WERI-Rb-1 (cell line): ENCODE measurements at regions not wholly inside any gene's neighbourhood (a gene's known extent, or its start where the extent isn't known, plus 50 kb on each side); places are given as distances from the start of the nearest gene placed in this dataset.
"Not testable (repeated sequence)": the region's sequence is repeated elsewhere in the genome, so short reads cannot be mapped to it uniquely, and the experiment has no call there.

Experiments
- DNase-seq: peaks from one replicate; pipeline ENCODE4 v3.0.0-alpha.2; 2020
- H3K27ac ChIP-seq: fragments of 250-450 bp; sonication (Bioruptor Pico); 2 replicates; pipeline ENCODE4 v1.5.1; 2020; ENCODE audit warnings: mild to moderate bottlenecking, moderate library complexity
- H3K27me3 ChIP-seq: fragments of 250-450 bp; sonication (Bioruptor Pico); 2 replicates; pipeline ENCODE4 v1.5.1; 2021; ENCODE audit warnings: mild to moderate bottlenecking, low read depth, moderate library complexity; ENCODE audit not compliant: insufficient read depth, severe bottlenecking
- H3K36me3 ChIP-seq: fragments of 250-450 bp; sonication (Bioruptor Pico); 2 replicates; pipeline ENCODE4 v1.5.1; 2020; ENCODE audit warnings: mild to moderate bottlenecking, moderate library complexity
- H3K4me3 ChIP-seq: 2 replicates; pipeline ENCODE4 v1.5.1; 2011; ENCODE audit warnings: low read depth, mild to moderate bottlenecking, control low read depth, low read length
- H3K9me3 ChIP-seq: fragments of 250-450 bp; sonication (Bioruptor Pico); 2 replicates; pipeline ENCODE4 v1.5.1; 2021; ENCODE audit warnings: mild to moderate bottlenecking, moderate library complexity; ENCODE audit not compliant: severe bottlenecking
- TF ChIP-seq, protein P1 (sequence below): IDR thresholded peaks from 2 replicates; pipeline ENCODE4 v1.5.1; 2011; ENCODE audit warnings: low read depth, mild to moderate bottlenecking, control low read depth, inconsistent platforms, low read length

DNA sequence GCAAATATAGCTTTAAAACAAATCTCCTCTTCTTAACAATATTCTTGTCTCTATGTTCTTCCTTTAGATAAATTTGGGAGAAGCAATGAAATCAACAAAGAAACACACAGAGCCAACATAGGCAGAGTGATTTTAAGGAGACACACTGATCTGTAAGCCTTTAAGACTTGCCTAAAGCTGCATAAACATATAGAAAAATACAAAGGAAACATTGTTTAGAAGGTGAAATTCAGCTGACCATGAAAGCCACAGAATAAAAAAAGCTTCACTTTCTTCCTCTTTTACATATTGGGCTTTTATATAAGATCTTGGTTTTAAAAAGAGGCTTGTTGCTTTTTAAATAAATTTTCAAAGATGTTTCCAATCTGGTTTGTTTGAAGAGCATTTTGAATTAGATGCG lies 1277.5 kb downstream of the EFNA5 start:
- no peaks in the 10 kb centered on the region for H3K9me3 ChIP-seq
- H3K27me3 ChIP-seq, result no peaks in the 10 kb centered on the region
- TF ChIP-seq, protein P1, sequence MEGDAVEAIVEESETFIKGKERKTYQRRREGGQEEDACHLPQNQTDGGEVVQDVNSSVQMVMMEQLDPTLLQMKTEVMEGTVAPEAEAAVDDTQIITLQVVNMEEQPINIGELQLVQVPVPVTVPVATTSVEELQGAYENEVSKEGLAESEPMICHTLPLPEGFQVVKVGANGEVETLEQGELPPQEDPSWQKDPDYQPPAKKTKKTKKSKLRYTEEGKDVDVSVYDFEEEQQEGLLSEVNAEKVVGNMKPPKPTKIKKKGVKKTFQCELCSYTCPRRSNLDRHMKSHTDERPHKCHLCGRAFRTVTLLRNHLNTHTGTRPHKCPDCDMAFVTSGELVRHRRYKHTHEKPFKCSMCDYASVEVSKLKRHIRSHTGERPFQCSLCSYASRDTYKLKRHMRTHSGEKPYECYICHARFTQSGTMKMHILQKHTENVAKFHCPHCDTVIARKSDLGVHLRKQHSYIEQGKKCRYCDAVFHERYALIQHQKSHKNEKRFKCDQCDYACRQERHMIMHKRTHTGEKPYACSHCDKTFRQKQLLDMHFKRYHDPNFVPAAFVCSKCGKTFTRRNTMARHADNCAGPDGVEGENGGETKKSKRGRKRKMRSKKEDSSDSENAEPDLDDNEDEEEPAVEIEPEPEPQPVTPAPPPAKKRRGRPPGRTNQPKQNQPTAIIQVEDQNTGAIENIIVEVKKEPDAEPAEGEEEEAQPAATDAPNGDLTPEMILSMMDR, result no peak
- no peak overlapping the region for H3K4me3 ChIP-seq
- no peaks in the 10 kb centered on the region for H3K36me3 ChIP-seq
- no peak overlapping the region for H3K27ac ChIP-seq
- no peak for DNase-seq

DNA sequence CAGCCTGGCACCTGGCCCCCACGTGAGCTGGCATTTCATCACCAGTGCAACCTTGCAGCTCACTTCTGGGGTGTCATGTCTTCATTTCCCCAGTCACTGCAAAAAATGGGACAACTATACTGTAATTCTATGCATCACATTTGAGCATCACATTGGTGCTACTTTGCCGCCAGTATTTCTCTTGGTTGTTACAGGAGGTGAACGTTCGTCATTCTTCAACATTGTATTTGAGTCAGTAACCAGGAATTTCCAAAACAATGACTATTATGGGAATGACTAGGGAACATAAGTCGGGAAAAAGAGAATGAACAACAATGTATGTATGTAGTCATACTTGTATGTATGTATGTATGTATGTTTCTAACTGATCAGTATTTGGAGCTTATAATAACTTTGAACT lies 1278.0 kb downstream of the EFNA5 start:
- Histone ChIP-seq H3K9me3 (no peaks in the 10 kb centered on the region), H3K36me3 (no peaks in the 10 kb centered on the region), H3K27me3 (no peaks in the 10 kb centered on the region), H3K4me3 (no peak overlapping the region), H3K27ac (no peak overlapping the region)
- DNase-seq, result no peak
- TF ChIP-seq, protein P1, result no peak

DNA sequence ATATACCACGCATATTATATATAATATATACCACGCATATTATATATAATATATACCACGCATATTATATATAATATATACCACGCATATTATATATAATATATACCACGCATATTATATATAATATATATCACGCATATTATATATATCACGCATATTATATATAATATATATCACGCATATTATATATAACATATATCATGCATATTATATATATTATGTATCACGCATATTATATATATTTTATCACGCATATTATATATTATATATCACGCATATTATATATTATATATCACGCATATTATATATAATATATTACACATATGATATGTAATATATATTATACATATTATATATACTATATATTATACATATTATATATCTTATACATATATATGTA lies 1283.0 kb downstream of the EFNA5 start:
- H3K27me3 ChIP-seq, H3K27ac ChIP-seq, H3K36me3 ChIP-seq, DNase-seq, H3K4me3 ChIP-seq, H3K9me3 ChIP-seq: not testable (repeated sequence)

DNA sequence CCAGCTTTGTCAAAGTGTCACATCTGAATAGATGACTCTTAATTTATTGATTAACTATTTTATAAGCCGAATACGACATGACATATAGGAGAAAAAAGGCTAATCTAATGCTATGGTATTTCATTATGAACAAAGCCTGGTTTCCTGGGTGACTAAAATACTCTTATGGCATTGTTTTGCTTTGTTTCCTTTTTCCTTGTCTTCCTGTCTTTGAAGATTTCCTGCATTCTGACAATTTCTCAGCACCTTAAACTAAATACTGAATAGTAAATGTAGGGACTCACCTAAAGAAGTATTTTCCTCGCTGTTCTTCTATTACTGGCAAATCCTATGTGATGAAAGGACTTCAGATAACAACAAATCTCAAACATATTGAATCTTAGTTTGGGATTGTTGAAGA lies 1284.5 kb downstream of the EFNA5 start:
- H3K27me3 ChIP-seq, result no peaks in the 10 kb centered on the region
- H3K27ac ChIP-seq, result no peak overlapping the region
- H3K4me3 ChIP-seq, result no peak overlapping the region
- no peaks in the 10 kb centered on the region for H3K9me3 ChIP-seq
- no peak for DNase-seq
- TF ChIP-seq, protein P1, result no peak
- H3K36me3 ChIP-seq, result no peaks in the 10 kb centered on the region

DNA sequence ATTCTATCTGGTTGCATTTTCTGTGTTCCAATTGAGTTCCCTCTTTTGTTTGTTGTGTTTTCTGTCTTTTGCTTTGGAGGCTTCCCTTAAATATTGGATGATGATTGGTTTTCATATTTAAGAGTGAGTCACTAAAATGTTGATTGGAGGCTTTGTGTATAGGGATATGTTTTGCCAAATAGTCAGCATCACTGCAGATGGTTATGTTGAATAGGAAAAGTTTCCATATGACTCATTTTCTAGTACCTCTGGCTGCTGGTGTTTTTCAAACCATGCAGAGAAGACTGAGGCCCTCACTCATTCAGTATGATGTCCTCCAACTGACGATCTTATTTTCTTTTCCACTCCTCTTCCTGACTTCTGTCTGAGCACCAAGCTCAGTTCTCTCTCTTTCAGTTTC lies 1290.0 kb downstream of the EFNA5 start:
- H3K27ac ChIP-seq, result no peak overlapping the region
- no peaks in the 10 kb centered on the region for H3K36me3 ChIP-seq
- no peak for DNase-seq
- TF ChIP-seq, protein P1, result no peak
- no peaks in the 10 kb centered on the region for H3K27me3 ChIP-seq
- H3K4me3 ChIP-seq, result no peak overlapping the region
- no peaks in the 10 kb centered on the region for H3K9me3 ChIP-seq

DNA sequence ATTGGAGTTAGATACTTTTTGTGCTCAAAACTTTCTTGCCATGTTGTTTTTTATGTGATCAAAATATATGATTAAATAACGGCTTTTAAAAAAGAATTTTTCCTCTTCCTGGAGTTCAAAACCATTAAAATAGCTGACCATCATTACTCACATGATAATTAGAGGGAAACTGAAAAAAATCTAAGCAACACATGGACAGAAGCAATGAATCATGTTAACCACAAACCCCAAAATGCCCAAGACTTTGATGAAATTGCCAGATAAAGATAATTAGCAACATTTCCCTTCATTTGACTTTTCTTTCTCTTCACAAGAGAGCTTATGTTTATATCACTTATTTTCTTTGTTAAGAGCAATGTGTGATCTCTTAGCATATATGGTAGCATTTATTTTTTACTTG lies 1294.2 kb downstream of the EFNA5 start:
- no peak overlapping the region for H3K4me3 ChIP-seq
- H3K27me3 ChIP-seq, result no peaks in the 10 kb centered on the region
- no peaks in the 10 kb centered on the region for H3K36me3 ChIP-seq
- no peak overlapping the region for H3K27ac ChIP-seq
- H3K9me3 ChIP-seq, result no peaks in the 10 kb centered on the region
- DNase-seq, result no peak
- TF ChIP-seq, protein P1, result no peak
